Mesenchymal stem cell (in vitro differentiated cells and primary cell): ENCODE measurements at regions not wholly inside any gene's neighbourhood (a gene's known extent, or its start where the extent isn't known, plus 50 kb on each side); places are given as distances from the start of the nearest gene placed in this dataset.

ENCODE experiments used
- DNase-seq: peaks from one replicate; pipeline ENCODE4 v3.0.0-alpha.2; 2013
- H2AFZ ChIP-seq: one replicate; pipeline ENCODE4 v1.6.1; 2013; ENCODE audit warnings: low read depth, mild to moderate bottlenecking, control low read depth, inconsistent platforms, low read length, moderate library complexity
- H2AK5ac ChIP-seq: 2 replicates; pipeline ENCODE4 v1.6.1; 2013; ENCODE audit warnings: low read length, moderate library complexity, mild to moderate bottlenecking, inconsistent platforms; ENCODE audit not compliant: severe bottlenecking
- H2BK120ac ChIP-seq: one replicate; pipeline ENCODE4 v1.6.1; 2013; ENCODE audit warnings: low read depth, mild to moderate bottlenecking, inconsistent platforms, low read length, moderate library complexity
- H2BK12ac ChIP-seq, 2 experiments: one replicate each; pipeline ENCODE4 v1.6.1; 2013; ENCODE audit warnings: inconsistent platforms in 2 of 2, low read length in 2 of 2, mild to moderate bottlenecking in 2 of 2, moderate library complexity in 2 of 2, control low read depth in 1 of 2
- H2BK15ac ChIP-seq: one replicate; pipeline ENCODE4 v1.6.1; 2013; ENCODE audit warnings: mild to moderate bottlenecking, low read depth, inconsistent platforms; ENCODE audit not compliant: poor library complexity, severe bottlenecking
- H2BK5ac ChIP-seq: 2 replicates; pipeline ENCODE4 v1.6.1; 2013; ENCODE audit warnings: low read depth, mild to moderate bottlenecking, low read length, control low read depth, inconsistent platforms; ENCODE audit not compliant: poor library complexity, severe bottlenecking
- H3K14ac ChIP-seq, 2 experiments: one replicate each; pipeline ENCODE4 v1.6.1; 2013; ENCODE audit warnings: inconsistent platforms in 2 of 2, low read length in 2 of 2, control low read depth in 1 of 2, mild to moderate bottlenecking in 1 of 2, moderate library complexity in 1 of 2
- H3K18ac ChIP-seq, 2 experiments: one replicate each; pipeline ENCODE4 v1.6.1; 2013; ENCODE audit warnings: inconsistent platforms in 2 of 2, low read length in 2 of 2, control low read depth in 1 of 2, low read depth in 1 of 2, mild to moderate bottlenecking in 1 of 2
- H3K23ac ChIP-seq, 2 experiments: one replicate each; pipeline ENCODE4 v1.6.1; 2013; ENCODE audit warnings: inconsistent platforms in 2 of 2, low read length in 2 of 2, mild to moderate bottlenecking in 2 of 2, moderate library complexity in 2 of 2, control low read depth in 1 of 2
- H3K27ac ChIP-seq: 2 replicates; pipeline ENCODE4 v1.5.1; 2013; ENCODE audit warnings: mild to moderate bottlenecking, moderate library complexity, low read length, control low read depth, inconsistent platforms; ENCODE audit not compliant: poor library complexity, severe bottlenecking
- H3K27me3 ChIP-seq, 2 experiments: 2 replicates each; pipeline versions ENCODE4 v1.6.1 to v1.7.0; 2013; ENCODE audit warnings: low read length in 2 of 2, mild to moderate bottlenecking in 2 of 2, moderate library complexity in 2 of 2, control low read depth in 1 of 2, inconsistent platforms in 1 of 2; ENCODE audit not compliant: control insufficient read depth in 1 of 2, insufficient read depth in 1 of 2
- H3K36me3 ChIP-seq, 2 experiments: 2 replicates each; pipeline versions ENCODE4 v1.6.1 to v1.7.0; 2013; ENCODE audit warnings: low read length in 2 of 2, control low read depth in 1 of 2, inconsistent platforms in 1 of 2, low read depth in 1 of 2, mild to moderate bottlenecking in 1 of 2; ENCODE audit not compliant: insufficient read depth in 2 of 2, control insufficient read depth in 1 of 2
- H3K4ac ChIP-seq, 2 experiments: one replicate each; pipeline ENCODE4 v1.6.1; 2013; ENCODE audit warnings: inconsistent platforms in 2 of 2, low read length in 2 of 2, mild to moderate bottlenecking in 2 of 2, moderate library complexity in 2 of 2, control low read depth in 1 of 2, low read depth in 1 of 2
- H3K4me1 ChIP-seq: 2 replicates; pipeline ENCODE4 v1.6.1; 2013; ENCODE audit warnings: low read depth, low read length, control low read depth; ENCODE audit not compliant: control insufficient read depth, insufficient read depth
- H3K4me2 ChIP-seq: 2 replicates; pipeline ENCODE4 v1.6.1; 2013; ENCODE audit warnings: low read length, mild to moderate bottlenecking, inconsistent platforms; ENCODE audit not compliant: poor library complexity, severe bottlenecking
- H3K4me3 ChIP-seq, 2 experiments: 2 replicates each; pipeline versions ENCODE4 v1.5.1 to v1.7.0; 2013; ENCODE audit warnings: low read length in 2 of 2, mild to moderate bottlenecking in 2 of 2, control low read depth in 1 of 2, low read depth in 1 of 2; ENCODE audit not compliant: insufficient read depth in 1 of 2
- H3K79me1 ChIP-seq: replicated peaks from 2 replicates; pipeline ENCODE4 v1.6.1; 2013; ENCODE audit warnings: mild to moderate bottlenecking, control low read depth, low read length, inconsistent platforms; ENCODE audit not compliant: poor library complexity, severe bottlenecking
- H3K9ac ChIP-seq: 2 replicates; pipeline ENCODE4 v1.7.0; 2013; ENCODE audit warnings: mild to moderate bottlenecking, low read length, moderate library complexity
- H3K9me3 ChIP-seq: 2 replicates; pipeline ENCODE4 v1.7.0; 2013; ENCODE audit warnings: mild to moderate bottlenecking, low read length; ENCODE audit not compliant: control insufficient read depth
- H4K8ac ChIP-seq: one replicate; pipeline ENCODE4 v1.6.1; 2013; ENCODE audit warnings: inconsistent platforms, mild to moderate bottlenecking, low read length, moderate library complexity
- H4K91ac ChIP-seq: one replicate; pipeline ENCODE4 v1.6.1; 2013; ENCODE audit warnings: mild to moderate bottlenecking, low read length, inconsistent platforms
- WGBS: methylation state at CpG from one replicate; pipeline ENCODE4 v1.1.7; 2013; ENCODE audit warnings: mixed read lengths; 5-methylcytosine and 5-hydroxymethylcytosine counted together

GRCh38 chr10:83372646-83373045, 766.7 kb upstream of the GHITM start:
- H3K14ac ChIP-seq = no peak overlapping the region
- no peak overlapping the region for H4K91ac ChIP-seq
- WGBS = 60% methylated on average over 1 of the region's 2 CpGs
- H3K23ac ChIP-seq = no peak overlapping the region
- no peak overlapping the region for H3K4me2 ChIP-seq
- H3K4ac ChIP-seq = no peak overlapping the region
- no peaks in the 10 kb centered on the region for H3K4me1 ChIP-seq
- H2BK120ac ChIP-seq = no peak overlapping the region
- H3K9ac ChIP-seq = peak overlapping the region; percentile 26
- no peaks in the 10 kb centered on the region for H3K27me3 ChIP-seq
- H2BK5ac ChIP-seq = no peak overlapping the region
- H4K8ac ChIP-seq = no peak overlapping the region
- H2AFZ ChIP-seq = no peak overlapping the region
- no peak overlapping the region for H3K4me3 ChIP-seq
- H2BK15ac ChIP-seq = no peak overlapping the region
- H2AK5ac ChIP-seq = no peak overlapping the region
- H3K18ac ChIP-seq = no peak overlapping the region
- H3K79me1 ChIP-seq = no peaks in the 10 kb centered on the region
- peak overlapping the region; percentile 41 for H3K27ac ChIP-seq
- no peak overlapping the region for H2BK12ac ChIP-seq
- no peaks in the 10 kb centered on the region for H3K36me3 ChIP-seq
- no peaks in the 10 kb centered on the region for H3K9me3 ChIP-seq
- DNase-seq = no peak

GRCh38 chr10:83373671-83374070, 765.6 kb upstream of the GHITM start:
- WGBS = 63% methylated on average over 1 of the region's 2 CpGs
- H3K23ac ChIP-seq = no peak overlapping the region
- H3K4me3 ChIP-seq = no peak overlapping the region
- H3K36me3 ChIP-seq = no peaks in the 10 kb centered on the region
- H2BK120ac ChIP-seq = no peak overlapping the region
- DNase-seq = peak; percentile 24
- H3K4me2 ChIP-seq = no peak overlapping the region
- H4K8ac ChIP-seq = no peak overlapping the region
- H3K14ac ChIP-seq = no peak overlapping the region
- H4K91ac ChIP-seq = no peak overlapping the region
- no peaks in the 10 kb centered on the region for H3K27me3 ChIP-seq
- H3K79me1 ChIP-seq = no peaks in the 10 kb centered on the region
- H2BK5ac ChIP-seq = no peak overlapping the region
- no peak overlapping the region for H2AFZ ChIP-seq
- H3K9me3 ChIP-seq = no peaks in the 10 kb centered on the region
- no peak overlapping the region for H3K4ac ChIP-seq
- H3K27ac ChIP-seq = no peak overlapping the region
- H3K9ac ChIP-seq = no peak overlapping the region
- no peaks in the 10 kb centered on the region for H3K4me1 ChIP-seq
- no peak overlapping the region for H2BK12ac ChIP-seq
- H2BK15ac ChIP-seq = no peak overlapping the region
- no peak overlapping the region for H2AK5ac ChIP-seq
- H3K18ac ChIP-seq = no peak overlapping the region

- no peak overlapping the region for H2BK15ac ChIP-seq
- H3K9ac ChIP-seq = no peak overlapping the region
- no peak overlapping the region for H3K27ac ChIP-seq
- H2BK5ac ChIP-seq = no peak overlapping the region
- H2AFZ ChIP-seq = no peak overlapping the region
- no peak overlapping the region for H2AK5ac ChIP-seq
- DNase-seq = no peak
- no peak overlapping the region for H4K8ac ChIP-seq
- H3K79me1 ChIP-seq = no peaks in the 10 kb centered on the region
- H3K14ac ChIP-seq = no peak overlapping the region
- H3K27me3 ChIP-seq = no peaks in the 10 kb centered on the region
- H2BK120ac ChIP-seq = no peak overlapping the region
- H3K23ac ChIP-seq = no peak overlapping the region
- no peak overlapping the region for H3K4me2 ChIP-seq
- H3K4me3 ChIP-seq = no peak overlapping the region
- no peak overlapping the region for H2BK12ac ChIP-seq
- no peak overlapping the region for H3K18ac ChIP-seq
- no peaks in the 10 kb centered on the region for H3K9me3 ChIP-seq
- H3K4ac ChIP-seq = no peak overlapping the region
- no peaks in the 10 kb centered on the region for H3K36me3 ChIP-seq
- no peak overlapping the region for H4K91ac ChIP-seq
- no peaks in the 10 kb centered on the region for H3K4me1 ChIP-seq
These were observed 764.6 kb upstream of the GHITM start for GRCh38 chr10:83374741-83375140.

- no peak for DNase-seq
- Histone ChIP-seq H2BK5ac (no peak overlapping the region), H2BK15ac (no peak overlapping the region), H4K8ac (no peak overlapping the region), H3K4me3 (no peak overlapping the region), H2BK12ac (no peak overlapping the region), H3K23ac (no peak overlapping the region), H3K4me2 (no peak overlapping the region), H3K36me3 (no peaks in the 10 kb centered on the region), H2AFZ (no peak overlapping the region), H2BK120ac (no peak overlapping the region), H2AK5ac (no peak overlapping the region), H3K4ac (no peak overlapping the region), H3K18ac (no peak overlapping the region), H3K27ac (no peak overlapping the region), H3K4me1 (no peaks in the 10 kb centered on the region), H3K14ac (no peak overlapping the region), H3K9me3 (no peaks in the 10 kb centered on the region), H3K79me1 (no peaks in the 10 kb centered on the region), H3K9ac (no peak overlapping the region), H3K27me3 (no peaks in the 10 kb centered on the region), H4K91ac (no peak overlapping the region)
- WGBS = 42% methylated on average over 2 of the region's 2 CpGs
These were observed 764.0 kb upstream of the GHITM start for GRCh38 chr10:83375274-83375673.
